IPS-20b (cell line): ENCODE measurements at regions not wholly inside any gene's neighbourhood (a gene's known extent, or its start where the extent isn't known, plus 50 kb on each side); places are given as distances from the start of the nearest gene placed in this dataset.

Experiments used
- H3K27ac ChIP-seq: one replicate; pipeline ENCODE4 v1.5.1; 2013; ENCODE audit warnings: low read length
- H3K27me3 ChIP-seq: 2 replicates; pipeline ENCODE4 v1.6.1; 2013; ENCODE audit warnings: mild to moderate bottlenecking, low read length, inconsistent platforms; ENCODE audit not compliant: insufficient read depth
- H3K36me3 ChIP-seq: 2 replicates; pipeline ENCODE4 v1.6.1; 2013; ENCODE audit warnings: low read depth, mild to moderate bottlenecking, inconsistent platforms, low read length, moderate library complexity; ENCODE audit not compliant: insufficient read depth
- H3K4me1 ChIP-seq: 2 replicates; pipeline ENCODE4 v1.6.1; 2013; ENCODE audit warnings: mild to moderate bottlenecking, control low read depth, inconsistent platforms, low read length, moderate library complexity; ENCODE audit not compliant: insufficient read depth
- H3K4me3 ChIP-seq: 2 replicates; pipeline ENCODE4 v1.5.1; 2013; ENCODE audit warnings: mild to moderate bottlenecking, low read length, inconsistent platforms
- H3K9ac ChIP-seq: 2 replicates; pipeline ENCODE4 v1.6.1; 2013; ENCODE audit warnings: low read depth, mild to moderate bottlenecking, inconsistent platforms, low read length, moderate library complexity
- H3K9me3 ChIP-seq: 2 replicates; pipeline ENCODE4 v1.6.1; 2013; ENCODE audit warnings: mild to moderate bottlenecking, low read depth, low read length, inconsistent platforms; ENCODE audit not compliant: insufficient read depth

GRCh38 chr5:82796643-82797416 lies 280.4 kb downstream of the TMEM167A start:
- H3K36me3 ChIP-seq, result no peaks in the 10 kb centered on the region
- H3K4me3 ChIP-seq, result no peak overlapping the region
- peaks cover 20% of the 10 kb centered on the region; the same call in 1 of the 2 replicates for H3K4me1 ChIP-seq
- no peak overlapping the region for H3K27ac ChIP-seq
- no peaks in the 10 kb centered on the region for H3K9me3 ChIP-seq
- no peaks in the 10 kb centered on the region for H3K27me3 ChIP-seq
- H3K9ac ChIP-seq, result no peak overlapping the region

GRCh38 chr5:82794876-82795275 lies 282.3 kb downstream of the TMEM167A start:
- H3K27me3 ChIP-seq, result no peaks in the 10 kb centered on the region
- H3K9ac ChIP-seq, result no peak overlapping the region
- peaks cover 20% of the 10 kb centered on the region; the same call in 1 of the 2 replicates for H3K4me1 ChIP-seq
- H3K4me3 ChIP-seq, result no peak overlapping the region
- no peak overlapping the region for H3K27ac ChIP-seq
- H3K9me3 ChIP-seq, result no peaks in the 10 kb centered on the region
- H3K36me3 ChIP-seq, result no peaks in the 10 kb centered on the region

- Histone ChIP-seq H3K4me3 (no peak overlapping the region), H3K27ac (no peak overlapping the region), H3K27me3 (no peaks in the 10 kb centered on the region), H3K4me1 (peaks cover 23% of the 10 kb centered on the region; the same call in 1 of the 2 replicates), H3K9ac (no peak overlapping the region), H3K36me3 (no peaks in the 10 kb centered on the region), H3K9me3 (no peaks in the 10 kb centered on the region)
Observed at GRCh38 chr5:82793808-82794419, 283.3 kb downstream of the TMEM167A start.

- no peaks in the 10 kb centered on the region for H3K9me3 ChIP-seq
- no peaks in the 10 kb centered on the region for H3K27me3 ChIP-seq
- H3K36me3 ChIP-seq, result no peaks in the 10 kb centered on the region
- peaks cover 24% of the 10 kb centered on the region; the same call in 1 of the 2 replicates for H3K4me1 ChIP-seq
- H3K27ac ChIP-seq, result no peak overlapping the region
- no peak overlapping the region for H3K9ac ChIP-seq
- no peak overlapping the region for H3K4me3 ChIP-seq
Observed at GRCh38 chr5:82792096-82792495, 285.1 kb downstream of the TMEM167A start.

GRCh38 chr5:82789095-82789494 lies 288.1 kb downstream of the TMEM167A start:
- H3K27me3 ChIP-seq, result no peaks in the 10 kb centered on the region
- no peaks in the 10 kb centered on the region for H3K9me3 ChIP-seq
- no peaks in the 10 kb centered on the region for H3K36me3 ChIP-seq
- H3K4me1 ChIP-seq, result peaks cover 8% of the 10 kb centered on the region; the same call in 1 of the 2 replicates
- H3K9ac ChIP-seq, result no peak overlapping the region
- H3K27ac ChIP-seq, result no peak overlapping the region
- H3K4me3 ChIP-seq, result no peak overlapping the region

GRCh38 chr5:82786748-82787147 lies 290.4 kb downstream of the TMEM167A start:
- Histone ChIP-seq H3K4me1 (peaks cover 7% of the 10 kb centered on the region; the same call in 1 of the 2 replicates), H3K4me3 (no peak overlapping the region), H3K27ac (no peak overlapping the region), H3K9me3 (no peaks in the 10 kb centered on the region), H3K27me3 (no peaks in the 10 kb centered on the region), H3K36me3 (no peaks in the 10 kb centered on the region), H3K9ac (no peak overlapping the region)

- no peak overlapping the region for H3K9ac ChIP-seq
- H3K27ac ChIP-seq, result no peak overlapping the region
- peaks cover 7% of the 10 kb centered on the region; the same call in 1 of the 2 replicates for H3K4me1 ChIP-seq
- no peak overlapping the region for H3K4me3 ChIP-seq
- no peaks in the 10 kb centered on the region for H3K27me3 ChIP-seq
- H3K9me3 ChIP-seq, result no peaks in the 10 kb centered on the region
- H3K36me3 ChIP-seq, result no peaks in the 10 kb centered on the region
Observed at GRCh38 chr5:82785882-82786509, 291.2 kb downstream of the TMEM167A start.

DNA sequence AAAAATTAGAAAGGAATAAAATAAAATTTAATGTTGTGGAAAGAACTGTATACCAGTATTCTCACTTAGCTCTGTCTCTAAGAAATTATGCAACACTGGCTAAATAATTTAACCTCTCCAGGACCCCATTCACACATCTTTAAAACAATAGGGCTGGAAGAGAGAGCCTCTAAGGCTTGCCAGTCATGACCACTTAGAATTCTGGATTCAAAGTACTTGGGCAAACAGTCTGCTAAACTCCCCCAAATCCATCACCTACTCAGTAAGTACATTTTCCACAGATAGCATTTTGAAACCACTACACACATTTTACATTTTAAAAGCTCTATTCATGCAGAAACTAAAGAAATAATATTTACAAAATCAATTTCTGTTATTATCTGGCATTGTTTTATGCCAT lies 291.7 kb downstream of the TMEM167A start:
- no peaks in the 10 kb centered on the region for H3K27me3 ChIP-seq

DNA sequence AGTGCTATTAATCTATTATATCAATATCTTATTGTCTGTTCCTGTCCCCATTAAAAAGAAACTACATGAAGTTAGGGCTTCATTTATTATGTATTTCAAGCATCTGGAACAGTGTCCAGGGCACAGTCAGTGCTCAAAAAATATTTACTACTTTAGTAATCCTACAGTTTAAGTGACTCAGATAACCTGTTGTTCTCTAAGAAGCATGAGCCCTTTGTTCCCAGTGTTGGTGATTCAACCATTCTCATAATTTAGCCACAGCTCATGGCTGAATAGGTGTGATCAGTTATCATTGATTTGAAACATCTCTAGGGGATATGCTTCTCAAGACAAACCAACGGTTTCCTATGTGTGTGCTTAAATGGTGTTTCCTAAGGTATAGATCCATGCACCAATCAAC lies 292.7 kb downstream of the TMEM167A start:
- H3K27ac ChIP-seq, result no peak overlapping the region
- H3K4me1 ChIP-seq, result peaks cover 7% of the 10 kb centered on the region; the same call in 1 of the 2 replicates
- no peaks in the 10 kb centered on the region for H3K36me3 ChIP-seq
- H3K9ac ChIP-seq, result no peak overlapping the region
- H3K9me3 ChIP-seq, result no peaks in the 10 kb centered on the region
- H3K4me3 ChIP-seq, result no peak overlapping the region
- H3K27me3 ChIP-seq, result no peaks in the 10 kb centered on the region

More for the DNA sequence above, 291.7 kb downstream of the TMEM167A start:
- H3K9ac ChIP-seq, result no peak overlapping the region
- H3K4me1 ChIP-seq, result peaks cover 7% of the 10 kb centered on the region; the same call in 1 of the 2 replicates
- no peak overlapping the region for H3K27ac ChIP-seq
- no peaks in the 10 kb centered on the region for H3K36me3 ChIP-seq
- no peaks in the 10 kb centered on the region for H3K9me3 ChIP-seq
- H3K4me3 ChIP-seq, result no peak overlapping the region

DNA sequence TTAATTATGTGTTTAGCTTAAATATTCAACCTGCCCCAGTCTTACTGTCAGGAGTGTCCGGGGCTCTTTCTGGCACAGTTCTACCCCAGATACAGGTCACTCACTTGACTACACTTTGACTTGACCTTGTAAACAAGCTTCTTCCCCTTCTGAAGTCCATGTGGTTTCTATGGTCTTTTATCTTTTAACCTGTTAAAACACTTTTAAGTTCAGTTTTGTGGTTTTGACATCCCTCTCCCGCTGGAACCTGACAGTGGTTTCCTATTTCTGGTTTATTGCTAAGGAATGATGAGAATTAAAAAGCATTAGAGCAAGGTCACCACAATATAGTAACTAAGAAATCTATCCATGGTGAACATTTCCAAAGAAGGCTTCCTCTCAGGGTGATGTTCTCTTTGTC lies 300.1 kb downstream of the TMEM167A start:
- no peaks in the 10 kb centered on the region for H3K27me3 ChIP-seq
- H3K36me3 ChIP-seq, result no peaks in the 10 kb centered on the region
- H3K4me1 ChIP-seq, result no peaks in the 10 kb centered on the region
- no peak overlapping the region for H3K9ac ChIP-seq
- peaks cover 1% of the 10 kb centered on the region for H3K9me3 ChIP-seq
- no peak overlapping the region for H3K27ac ChIP-seq
- H3K4me3 ChIP-seq, result no peak overlapping the region

- Histone ChIP-seq H3K4me3 (no peak overlapping the region), H3K27me3 (no peaks in the 10 kb centered on the region), H3K9ac (no peak overlapping the region), H3K4me1 (no peaks in the 10 kb centered on the region), H3K9me3 (peaks cover 29% of the 10 kb centered on the region), H3K36me3 (no peaks in the 10 kb centered on the region), H3K27ac (no peak overlapping the region)
Observed at GRCh38 chr5:82772281-82772680, 304.9 kb downstream of the TMEM167A start.
